Caki2 (cell line): ENCODE measurements at regions not wholly inside any gene's neighbourhood (a gene's known extent, or its start where the extent isn't known, plus 50 kb on each side); places are given as distances from the start of the nearest gene placed in this dataset.

Experiments
- DNase-seq: peaks from one replicate; pipeline ENCODE4 v3.0.0-alpha.2; 2015; ENCODE audit warnings: low read depth
- in situ Hi-C: cut with HindIII; loops from 2 replicates; pipeline ENCODE4 v1.10.0; 2016; ENCODE audit warnings: low sequenced_read_pairs, low pct_unique_long_range_greater_than_20kb, mixed read lengths

- in situ Hi-C loops = no loop called here
- no peak for DNase-seq
These were observed 77.8 kb upstream of the NMNAT3 start for GRCh38 chr3:139755551-139755950.

- no peak for DNase-seq
- in situ Hi-C loops = no loop called here
These were observed 74.0 kb upstream of the NMNAT3 start for GRCh38 chr3:139751789-139752188.

GRCh38 chr3:139746481-139746880, 68.7 kb upstream of the NMNAT3 start:
- DNase-seq = no peak
- in situ Hi-C loops = no loop called here

GRCh38 chr3:139745831-139746230, 68.1 kb upstream of the NMNAT3 start:
- peak; percentile 21 for DNase-seq
- in situ Hi-C loops = no loop called here

GRCh38 chr3:139738697-139739096, 60.9 kb upstream of the NMNAT3 start:
- in situ Hi-C loops = no loop called here
- no peak for DNase-seq

GRCh38 chr3:139737682-139738361, 60.0 kb upstream of the NMNAT3 start:
- in situ Hi-C loops = no loop called here
- no peak for DNase-seq

GRCh38 chr3:139735191-139735590, 57.4 kb upstream of the NMNAT3 start:
- DNase-seq = no peak
- in situ Hi-C loops = no loop called here

- in situ Hi-C loops = no loop called here
- DNase-seq = no peak
These were observed 55.0 kb upstream of the NMNAT3 start for GRCh38 chr3:139732729-139733128.

- in situ Hi-C loops = no loop called here
- no peak for DNase-seq
These were observed 51.5 kb upstream of the NMNAT3 start for GRCh38 chr3:139729300-139729699.

GRCh38 chr3:139728414-139728813, 50.6 kb upstream of the NMNAT3 start:
- in situ Hi-C loops = no loop called here
- no peak for DNase-seq
